ENCODE measurements at regions not wholly inside any gene's neighbourhood (a gene's known extent, or its start where the extent isn't known, plus 50 kb on each side); places are given as distances from the start of the nearest gene placed in this dataset.
"Not testable (repeated sequence)": the region's sequence is repeated elsewhere in the genome, so short reads cannot be mapped to it uniquely, and the experiment has no call there.

- Histone ChIP-seq H3K4me3 (ENCODE audit: low read depth in 1 of 2, low read length in 2 of 2) (no peak overlapping the region), H3K9me3 (ENCODE audit: control insufficient read depth in 2 of 2, insufficient read depth in 1 of 2, low read depth in 1 of 2, low read length in 1 of 2) (no peaks in the 10 kb centered on the region), H3K27me3 (ENCODE audit: control insufficient read depth in 1 of 2, insufficient read depth in 2 of 2, low read length in 2 of 2) (no peaks in the 10 kb centered on the region), H3K36me3 (ENCODE audit: control insufficient read depth in 2 of 2, insufficient read depth in 2 of 2, low read length in 1 of 2) (no peaks in the 10 kb centered on the region), H3K27ac (ENCODE audit: low read depth in 2 of 2, low read length in 1 of 2) (no peak overlapping the region), H3K4me1 (ENCODE audit: control insufficient read depth in 2 of 2, insufficient read depth in 2 of 2, low read length in 1 of 2) (no peaks in the 10 kb centered on the region)
- 86 to 90% methylated on average over 4 of the region's 4 CpGs for WGBS, 2 donors
Observed at GRCh38 chr10:107520348-107520747, 355.8 kb upstream of the SORCS1 start.

- H3K4me3 ChIP-seq (ENCODE audit: low read depth in 1 of 2, low read length in 2 of 2), result no peak overlapping the region
- no peaks in the 10 kb centered on the region for H3K27me3 ChIP-seq (ENCODE audit: control insufficient read depth in 1 of 2, insufficient read depth in 2 of 2, low read length in 2 of 2)
- H3K36me3 ChIP-seq (ENCODE audit: control insufficient read depth in 2 of 2, insufficient read depth in 2 of 2, low read length in 1 of 2), result no peaks in the 10 kb centered on the region
- no peaks in the 10 kb centered on the region for H3K4me1 ChIP-seq (ENCODE audit: control insufficient read depth in 2 of 2, insufficient read depth in 2 of 2, low read length in 1 of 2)
- no peak overlapping the region for H3K27ac ChIP-seq (ENCODE audit: low read depth in 2 of 2, low read length in 1 of 2)
- WGBS, 2 donors, result 73 to 76% methylated on average over 4 of the region's 4 CpGs
- no peaks in the 10 kb centered on the region for H3K9me3 ChIP-seq (ENCODE audit: control insufficient read depth in 2 of 2, insufficient read depth in 1 of 2, low read depth in 1 of 2, low read length in 1 of 2)
Observed at GRCh38 chr10:107517811-107518210, 353.3 kb upstream of the SORCS1 start.

- no peaks in the 10 kb centered on the region for H3K27me3 ChIP-seq (ENCODE audit: control insufficient read depth in 1 of 2, insufficient read depth in 2 of 2, low read length in 2 of 2)
- H3K27ac ChIP-seq (ENCODE audit: low read depth in 2 of 2, low read length in 1 of 2), result no peak overlapping the region
- no peaks in the 10 kb centered on the region for H3K36me3 ChIP-seq (ENCODE audit: control insufficient read depth in 2 of 2, insufficient read depth in 2 of 2, low read length in 1 of 2)
- WGBS, 2 donors, result 72 to 73% methylated on average over 4 of the region's 4 CpGs
- no peaks in the 10 kb centered on the region for H3K9me3 ChIP-seq (ENCODE audit: control insufficient read depth in 2 of 2, insufficient read depth in 1 of 2, low read depth in 1 of 2, low read length in 1 of 2)
- H3K4me1 ChIP-seq (ENCODE audit: control insufficient read depth in 2 of 2, insufficient read depth in 2 of 2, low read length in 1 of 2), result no peaks in the 10 kb centered on the region
- H3K4me3 ChIP-seq (ENCODE audit: low read depth in 1 of 2, low read length in 2 of 2), result no peak overlapping the region
Observed at GRCh38 chr10:107516349-107516748, 351.8 kb upstream of the SORCS1 start.

DNA sequence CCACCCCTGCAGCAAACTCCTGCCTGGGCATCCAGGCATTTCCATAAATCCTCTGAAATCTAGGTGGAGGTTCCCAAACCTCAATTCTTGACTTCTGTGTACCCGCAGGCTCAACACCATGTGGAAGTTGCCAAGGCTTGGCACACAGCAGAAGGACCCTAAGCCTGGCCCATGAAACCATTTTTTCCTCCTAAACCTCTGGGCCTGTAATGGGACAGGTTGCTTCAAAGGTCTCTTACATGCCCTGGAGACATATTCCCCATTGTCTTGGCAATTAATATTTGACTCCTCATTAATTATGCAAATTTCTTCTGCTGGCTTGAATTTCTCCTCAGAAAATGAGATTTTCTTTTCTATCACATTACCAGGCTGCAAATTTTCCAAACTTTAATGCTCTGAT, 339.5 kb upstream of the SORCS1 start:
- H3K36me3 ChIP-seq (ENCODE audit: control insufficient read depth in 2 of 2, insufficient read depth in 2 of 2, low read length in 1 of 2); H3K4me3 ChIP-seq (ENCODE audit: low read depth in 1 of 2, low read length in 2 of 2); H3K27me3 ChIP-seq (ENCODE audit: control insufficient read depth in 1 of 2, insufficient read depth in 2 of 2, low read length in 2 of 2); H3K4me1 ChIP-seq (ENCODE audit: control insufficient read depth in 2 of 2, insufficient read depth in 2 of 2, low read length in 1 of 2); H3K27ac ChIP-seq (ENCODE audit: low read depth in 2 of 2, low read length in 1 of 2); H3K9me3 ChIP-seq (ENCODE audit: control insufficient read depth in 2 of 2, insufficient read depth in 1 of 2, low read depth in 1 of 2, low read length in 1 of 2): not testable (repeated sequence)
- WGBS, 2 donors, result 42 to 48% methylated on average over 1 of the region's 1 CpG

GRCh38 chr10:107502229-107502985, 337.9 kb upstream of the SORCS1 start:
- Histone ChIP-seq H3K27ac (ENCODE audit: low read depth in 2 of 2, low read length in 1 of 2) (no peak overlapping the region), H3K27me3 (ENCODE audit: control insufficient read depth in 1 of 2, insufficient read depth in 2 of 2, low read length in 2 of 2) (no peaks in the 10 kb centered on the region), H3K9me3 (ENCODE audit: control insufficient read depth in 2 of 2, insufficient read depth in 1 of 2, low read depth in 1 of 2, low read length in 1 of 2) (peaks cover 2 to 5% of the 10 kb centered on the region in 2 donors), H3K4me1 (ENCODE audit: control insufficient read depth in 2 of 2, insufficient read depth in 2 of 2, low read length in 1 of 2) (no peaks in the 10 kb centered on the region), H3K4me3 (ENCODE audit: low read depth in 1 of 2, low read length in 2 of 2) (no peak overlapping the region), H3K36me3 (ENCODE audit: control insufficient read depth in 2 of 2, insufficient read depth in 2 of 2, low read length in 1 of 2) (no peaks in the 10 kb centered on the region)
- WGBS, 2 donors, result 56 to 75% methylated on average over 1 of the region's 1 CpG

GRCh38 chr10:107498983-107499382, 334.5 kb upstream of the SORCS1 start:
- Histone ChIP-seq H3K4me3 (ENCODE audit: low read depth in 1 of 2, low read length in 2 of 2) (no peak overlapping the region), H3K27me3 (ENCODE audit: control insufficient read depth in 1 of 2, insufficient read depth in 2 of 2, low read length in 2 of 2) (no peaks in the 10 kb centered on the region), H3K27ac (ENCODE audit: low read depth in 2 of 2, low read length in 1 of 2) (no peak overlapping the region), H3K36me3 (ENCODE audit: control insufficient read depth in 2 of 2, insufficient read depth in 2 of 2, low read length in 1 of 2) (no peaks in the 10 kb centered on the region), H3K9me3 (ENCODE audit: control insufficient read depth in 2 of 2, insufficient read depth in 1 of 2, low read depth in 1 of 2, low read length in 1 of 2) (peaks cover 2 to 4% of the 10 kb centered on the region in 2 donors), H3K4me1 (ENCODE audit: control insufficient read depth in 2 of 2, insufficient read depth in 2 of 2, low read length in 1 of 2) (no peaks in the 10 kb centered on the region)

- 61 to 62% methylated on average over 3 of the region's 3 CpGs for WGBS, 2 donors
- Histone ChIP-seq H3K4me1 (ENCODE audit: control insufficient read depth in 2 of 2, insufficient read depth in 2 of 2, low read length in 1 of 2) (no peaks in the 10 kb centered on the region), H3K27me3 (ENCODE audit: control insufficient read depth in 1 of 2, insufficient read depth in 2 of 2, low read length in 2 of 2) (no peaks in the 10 kb centered on the region), H3K9me3 (ENCODE audit: control insufficient read depth in 2 of 2, insufficient read depth in 1 of 2, low read depth in 1 of 2, low read length in 1 of 2) (no peaks in the 10 kb centered on the region), H3K4me3 (ENCODE audit: low read depth in 1 of 2, low read length in 2 of 2) (no peak overlapping the region), H3K36me3 (ENCODE audit: control insufficient read depth in 2 of 2, insufficient read depth in 2 of 2, low read length in 1 of 2) (no peaks in the 10 kb centered on the region), H3K27ac (ENCODE audit: low read depth in 2 of 2, low read length in 1 of 2) (no peak overlapping the region)
Observed at GRCh38 chr10:107497024-107497423, 332.5 kb upstream of the SORCS1 start.

- Histone ChIP-seq H3K27ac (ENCODE audit: low read depth in 2 of 2, low read length in 1 of 2) (no peak overlapping the region), H3K4me1 (ENCODE audit: control insufficient read depth in 2 of 2, insufficient read depth in 2 of 2, low read length in 1 of 2) (no peaks in the 10 kb centered on the region), H3K9me3 (ENCODE audit: control insufficient read depth in 2 of 2, insufficient read depth in 1 of 2, low read depth in 1 of 2, low read length in 1 of 2) (no peaks in the 10 kb centered on the region), H3K36me3 (ENCODE audit: control insufficient read depth in 2 of 2, insufficient read depth in 2 of 2, low read length in 1 of 2) (no peaks in the 10 kb centered on the region), H3K4me3 (ENCODE audit: low read depth in 1 of 2, low read length in 2 of 2) (no peak overlapping the region), H3K27me3 (ENCODE audit: control insufficient read depth in 1 of 2, insufficient read depth in 2 of 2, low read length in 2 of 2) (no peaks in the 10 kb centered on the region)
- WGBS, 2 donors, result 42 to 58% methylated on average over 2 of the region's 2 CpGs
Observed at GRCh38 chr10:107496594-107496993, 332.1 kb upstream of the SORCS1 start.

GRCh38 chr10:107492389-107492788, 327.9 kb upstream of the SORCS1 start:
- H3K9me3 ChIP-seq (ENCODE audit: control insufficient read depth in 2 of 2, insufficient read depth in 1 of 2, low read depth in 1 of 2, low read length in 1 of 2), result no peaks in the 10 kb centered on the region
- H3K36me3 ChIP-seq (ENCODE audit: control insufficient read depth in 2 of 2, insufficient read depth in 2 of 2, low read length in 1 of 2), result no peaks in the 10 kb centered on the region
- H3K4me3 ChIP-seq (ENCODE audit: low read depth in 1 of 2, low read length in 2 of 2), result no peak overlapping the region
- H3K27ac ChIP-seq (ENCODE audit: low read depth in 2 of 2, low read length in 1 of 2), result no peak overlapping the region
- no peaks in the 10 kb centered on the region for H3K4me1 ChIP-seq (ENCODE audit: control insufficient read depth in 2 of 2, insufficient read depth in 2 of 2, low read length in 1 of 2)
- H3K27me3 ChIP-seq (ENCODE audit: control insufficient read depth in 1 of 2, insufficient read depth in 2 of 2, low read length in 2 of 2), result no peaks in the 10 kb centered on the region
- 58 to 76% methylated on average over 1 of the region's 1 CpG for WGBS, 2 donors

GRCh38 chr10:107490389-107490788, 325.9 kb upstream of the SORCS1 start:
- 95 to 98% methylated on average over 2 of the region's 2 CpGs for WGBS, 2 donors
- Histone ChIP-seq H3K4me3 (ENCODE audit: low read depth in 1 of 2, low read length in 2 of 2) (no peak overlapping the region), H3K9me3 (ENCODE audit: control insufficient read depth in 2 of 2, insufficient read depth in 1 of 2, low read depth in 1 of 2, low read length in 1 of 2) (no peaks in the 10 kb centered on the region), H3K27ac (ENCODE audit: low read depth in 2 of 2, low read length in 1 of 2) (no peak overlapping the region), H3K27me3 (ENCODE audit: control insufficient read depth in 1 of 2, insufficient read depth in 2 of 2, low read length in 2 of 2) (no peaks in the 10 kb centered on the region), H3K4me1 (ENCODE audit: control insufficient read depth in 2 of 2, insufficient read depth in 2 of 2, low read length in 1 of 2) (no peaks in the 10 kb centered on the region), H3K36me3 (ENCODE audit: control insufficient read depth in 2 of 2, insufficient read depth in 2 of 2, low read length in 1 of 2) (no peaks in the 10 kb centered on the region)
